Brain microvascular endothelial cell (primary cell): ENCODE measurements at regions not wholly inside any gene's neighbourhood (a gene's known extent, or its start where the extent isn't known, plus 50 kb on each side); places are given as distances from the start of the nearest gene placed in this dataset.

Source experiments
- DNase-seq: peaks from one replicate; pipeline ENCODE4 v3.0.0-alpha.2; 2020
- H3K27ac ChIP-seq: fragments of 250-450 bp; sonication (Bioruptor Pico); 2 replicates; pipeline ENCODE4 v1.5.1; 2020; ENCODE audit warnings: mild to moderate bottlenecking, moderate library complexity
- H3K27me3 ChIP-seq: fragments of 250-450 bp; sonication (Bioruptor Pico); replicated peaks from 2 replicates; pipeline ENCODE4 v1.5.1; 2020; ENCODE audit warnings: mild to moderate bottlenecking
- H3K36me3 ChIP-seq: fragments of 250-450 bp; sonication (Bioruptor Pico); replicated peaks from 2 replicates; pipeline ENCODE4 v1.5.1; 2020; ENCODE audit warnings: mild to moderate bottlenecking
- H3K4me3 ChIP-seq: 2 replicates; pipeline ENCODE4 v1.5.1; 2011; ENCODE audit warnings: low read depth, mild to moderate bottlenecking, control low read depth, low read length, moderate library complexity
- in situ Hi-C: cut with HindIII; loops from 2 replicates; pipeline ENCODE4 v1.10.0; 2017; ENCODE audit warnings: low sequenced_read_pairs, low pct_ligation_motif_present
- TF ChIP-seq, protein P1 (sequence below): IDR thresholded peaks from 2 replicates; pipeline ENCODE4 v1.5.1; 2011; ENCODE audit warnings: low read depth, mild to moderate bottlenecking, moderate library complexity, low read length, control low read depth, inconsistent platforms; ENCODE audit errors: missing control alignments

DNA sequence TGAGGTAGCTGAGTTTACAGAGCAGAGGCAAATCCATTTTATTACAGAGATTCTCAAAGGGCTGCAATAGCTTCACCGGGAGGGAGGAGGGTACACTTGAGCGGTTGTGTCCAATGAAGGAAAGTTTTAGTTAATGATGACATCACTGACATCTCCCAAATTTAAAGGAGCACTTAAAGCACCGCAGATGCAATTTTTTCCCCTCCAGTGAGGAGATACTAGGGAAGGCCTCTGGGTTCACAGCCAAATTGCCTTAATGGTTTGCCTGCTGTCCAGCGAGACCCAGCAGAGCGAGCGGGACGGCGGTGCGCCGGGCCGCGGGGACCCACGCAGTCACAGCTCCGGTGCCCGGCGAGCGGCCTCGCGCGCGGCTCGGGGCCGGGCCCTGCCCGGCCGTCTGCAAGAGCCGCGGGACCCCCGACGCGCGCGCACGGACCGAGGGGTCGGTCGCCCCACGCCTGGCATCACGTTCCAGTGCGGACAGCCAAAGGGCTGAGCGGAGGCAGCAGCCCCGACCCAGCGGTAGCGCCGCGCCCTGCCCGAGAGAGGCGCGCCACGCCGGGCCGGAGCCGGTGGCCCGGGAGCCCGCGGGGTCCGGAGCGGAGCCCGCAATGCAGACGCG lies 160.5 kb upstream of the CHRNA7 start:
- DNase-seq: no peak
- Histone ChIP-seq H3K36me3 (no peaks in the 10 kb centered on the region), H3K4me3 (peak overlapping the region; percentile 61), H3K27ac (no peak overlapping the region), H3K27me3 (no peaks in the 10 kb centered on the region)
- in situ Hi-C loops: no loop called here
- TF ChIP-seq, protein P1, sequence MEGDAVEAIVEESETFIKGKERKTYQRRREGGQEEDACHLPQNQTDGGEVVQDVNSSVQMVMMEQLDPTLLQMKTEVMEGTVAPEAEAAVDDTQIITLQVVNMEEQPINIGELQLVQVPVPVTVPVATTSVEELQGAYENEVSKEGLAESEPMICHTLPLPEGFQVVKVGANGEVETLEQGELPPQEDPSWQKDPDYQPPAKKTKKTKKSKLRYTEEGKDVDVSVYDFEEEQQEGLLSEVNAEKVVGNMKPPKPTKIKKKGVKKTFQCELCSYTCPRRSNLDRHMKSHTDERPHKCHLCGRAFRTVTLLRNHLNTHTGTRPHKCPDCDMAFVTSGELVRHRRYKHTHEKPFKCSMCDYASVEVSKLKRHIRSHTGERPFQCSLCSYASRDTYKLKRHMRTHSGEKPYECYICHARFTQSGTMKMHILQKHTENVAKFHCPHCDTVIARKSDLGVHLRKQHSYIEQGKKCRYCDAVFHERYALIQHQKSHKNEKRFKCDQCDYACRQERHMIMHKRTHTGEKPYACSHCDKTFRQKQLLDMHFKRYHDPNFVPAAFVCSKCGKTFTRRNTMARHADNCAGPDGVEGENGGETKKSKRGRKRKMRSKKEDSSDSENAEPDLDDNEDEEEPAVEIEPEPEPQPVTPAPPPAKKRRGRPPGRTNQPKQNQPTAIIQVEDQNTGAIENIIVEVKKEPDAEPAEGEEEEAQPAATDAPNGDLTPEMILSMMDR: no peak

DNA sequence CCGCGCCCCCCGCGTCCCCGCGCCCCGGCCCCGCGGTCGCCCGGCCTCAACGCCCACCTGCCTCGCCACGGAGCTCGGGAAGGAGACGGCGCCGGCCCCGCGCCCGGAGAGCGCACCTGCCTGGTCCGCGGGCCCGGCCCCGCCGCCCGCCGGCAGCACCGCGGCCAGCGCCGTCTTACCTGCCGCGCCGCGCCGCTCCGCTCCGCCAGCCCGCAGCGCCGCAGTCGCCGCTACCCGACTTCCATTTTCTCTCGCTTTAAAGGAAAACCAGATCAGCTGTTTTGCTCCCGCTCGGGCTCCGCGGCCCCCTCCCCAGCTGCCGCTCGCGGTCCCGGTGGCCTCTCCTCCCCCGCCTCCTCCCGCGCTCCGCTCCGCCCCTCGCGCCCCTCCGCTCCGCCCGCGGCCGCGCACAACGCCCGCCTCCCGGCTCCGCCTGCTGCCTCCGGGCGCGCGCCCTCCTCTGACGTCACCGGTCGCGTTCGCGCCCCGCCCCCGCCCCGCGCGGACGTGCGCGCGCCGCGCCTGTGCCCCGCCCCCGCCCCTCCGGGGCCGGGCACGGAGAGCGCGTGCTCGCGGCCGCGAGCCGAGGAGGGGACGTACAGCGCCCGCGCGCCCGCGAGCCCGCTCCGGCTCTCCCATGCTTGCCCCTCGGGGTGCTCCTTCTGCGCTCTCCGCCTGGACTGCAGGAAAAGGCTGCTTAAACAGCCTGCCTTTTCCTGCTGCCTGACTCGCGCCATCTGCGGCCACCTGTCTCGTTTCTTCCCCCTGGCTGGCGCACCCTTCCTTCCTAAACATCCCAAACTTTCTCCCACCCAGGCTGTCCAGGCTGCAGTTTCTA lies 159.8 kb upstream of the CHRNA7 start, which contains the start of gene OTUD7A:
Gene OTUD7A (minus strand): TSS at position 346 of the 838 bp plus-strand sequence.
- DNase-seq: peak; percentile 41
- no peaks in the 10 kb centered on the region for H3K36me3 ChIP-seq
- TF ChIP-seq, protein P1: no peak
- peak within 1 kb of the TSS; percentile 61 for H3K4me3 ChIP-seq
- H3K27ac ChIP-seq: no peak within 1 kb of the TSS
- H3K27me3 ChIP-seq: no peaks in the 10 kb centered on the region
- in situ Hi-C loops: no loop called here

DNA sequence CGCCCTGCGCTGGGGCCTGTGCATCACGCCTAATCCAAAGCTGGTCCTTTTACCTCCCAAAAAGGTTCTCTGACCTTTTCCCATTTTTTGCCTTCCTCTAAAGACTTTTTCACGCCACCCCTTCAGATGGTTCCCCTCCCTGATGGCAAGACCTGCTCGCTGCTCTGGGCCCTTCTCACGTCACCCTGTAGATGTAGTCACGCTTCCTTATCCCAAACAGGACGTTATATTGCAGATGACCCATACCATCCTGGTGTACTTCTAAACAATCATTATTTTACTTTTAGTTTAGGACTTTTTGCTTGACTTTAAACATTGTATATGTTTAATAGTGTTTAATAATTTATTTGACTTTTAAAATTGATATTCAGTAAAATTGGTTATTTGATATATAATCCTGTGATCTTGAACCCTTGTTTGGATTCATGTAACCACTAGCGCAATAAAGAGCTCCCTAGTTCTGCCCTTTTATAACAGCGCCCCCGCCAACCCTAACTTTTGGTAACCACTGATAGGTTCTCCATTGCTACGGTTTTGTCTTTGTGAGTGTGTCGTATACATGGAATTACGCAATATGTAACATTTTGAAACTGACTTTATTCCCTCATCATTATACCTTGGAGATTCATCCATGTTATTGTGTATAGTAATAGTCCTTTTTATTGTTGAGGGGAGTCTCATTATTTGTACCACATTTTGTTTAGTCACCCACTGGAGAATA lies 159.0 kb upstream of the CHRNA7 start:
- in situ Hi-C loops: no loop called here
- H3K27me3 ChIP-seq: no peaks in the 10 kb centered on the region
- no peaks in the 10 kb centered on the region for H3K36me3 ChIP-seq
- H3K27ac ChIP-seq: no peak overlapping the region
- TF ChIP-seq, protein P1: peak; percentile 10
- peak overlapping the region; percentile 61 for H3K4me3 ChIP-seq
- no peak for DNase-seq

DNA sequence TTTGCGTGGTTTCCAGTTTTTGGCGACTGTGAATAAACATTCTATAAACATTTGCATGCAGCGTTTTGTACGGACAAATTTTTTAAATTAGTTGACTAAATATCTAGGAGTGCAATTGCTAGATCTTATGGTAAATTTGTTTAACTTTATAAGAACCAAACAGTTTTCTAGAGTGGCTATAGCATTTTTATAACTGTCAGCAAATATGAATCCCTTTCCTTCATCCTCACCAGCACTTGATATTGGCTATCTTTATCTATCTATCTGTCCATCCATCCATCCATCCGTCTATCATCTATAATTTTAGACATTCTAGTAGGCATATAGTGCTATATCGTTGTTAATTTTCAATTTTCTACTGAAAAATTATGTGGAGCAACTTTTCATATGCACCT lies 158.4 kb upstream of the CHRNA7 start:
- TF ChIP-seq, protein P1: no peak
- H3K4me3 ChIP-seq: no peak overlapping the region
- in situ Hi-C loops: no loop called here

DNA sequence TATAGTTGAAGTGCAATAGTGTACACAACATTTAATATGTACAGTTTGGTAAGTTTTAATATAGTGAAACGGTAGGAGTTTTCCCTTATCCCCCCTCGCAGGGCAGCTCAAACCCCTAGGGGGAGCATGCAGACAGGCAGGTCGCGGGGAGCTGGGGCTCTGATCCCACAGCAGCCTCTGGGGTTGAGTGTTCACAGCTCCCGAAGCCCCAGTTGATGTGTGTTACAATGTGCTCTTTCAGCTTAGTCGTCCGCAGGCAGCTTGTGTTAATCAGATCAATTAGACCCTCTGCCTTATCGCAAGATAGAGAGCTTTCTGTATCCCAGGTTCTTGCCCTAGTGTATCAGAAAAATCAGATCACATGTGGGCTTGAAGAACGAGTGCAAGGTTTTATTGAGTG lies 143.1 kb upstream of the CHRNA7 start:
- Histone ChIP-seq H3K4me3 (no peak overlapping the region), H3K27ac (no peak overlapping the region), H3K36me3 (no peaks in the 10 kb centered on the region), H3K27me3 (no peaks in the 10 kb centered on the region)
- TF ChIP-seq, protein P1: peak; percentile 73
- no peak for DNase-seq
- in situ Hi-C loops: no loop called here

More for the DNA sequence above, 158.4 kb upstream of the CHRNA7 start:
- DNase-seq: no peak
- Histone ChIP-seq H3K36me3 (no peaks in the 10 kb centered on the region), H3K27me3 (no peaks in the 10 kb centered on the region), H3K27ac (no peak overlapping the region)
